ENCODE measurements at regions not wholly inside any gene's neighbourhood (a gene's known extent, or its start where the extent isn't known, plus 50 kb on each side); places are given as distances from the start of the nearest gene placed in this dataset.

DNA sequence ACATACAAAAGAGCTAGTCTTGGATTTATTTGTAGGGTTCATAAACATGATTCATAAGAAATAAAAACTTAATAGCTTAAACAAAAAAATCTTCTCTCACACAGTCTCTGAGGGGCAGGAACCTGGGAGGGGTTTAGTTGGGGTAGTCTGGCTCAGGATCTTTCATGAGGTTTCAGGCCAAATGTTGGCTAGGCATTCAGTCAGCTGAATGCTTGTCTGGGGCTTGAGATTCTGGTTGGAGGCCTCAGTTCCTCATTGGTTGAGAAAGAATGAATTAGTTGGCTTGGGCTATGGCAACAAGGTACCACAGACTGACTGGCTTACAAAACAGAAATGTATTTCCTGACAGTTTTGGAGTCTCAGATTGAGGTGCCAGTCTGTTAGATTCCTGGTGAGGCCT lies 74.3 kb downstream of the ANKRD7 start:
- FAIRE-seq, result no peak
- no peak for DNase-seq (ENCODE audit: low spot score)

- no peak for FAIRE-seq
- DNase-seq (ENCODE audit: low spot score), result no peak
These were observed 75.7 kb downstream of the ANKRD7 start for GRCh38 chr7:118300177-118300576.

- FAIRE-seq, result no peak
These were observed 79.6 kb downstream of the ANKRD7 start for GRCh38 chr7:118304100-118304499.

DNA sequence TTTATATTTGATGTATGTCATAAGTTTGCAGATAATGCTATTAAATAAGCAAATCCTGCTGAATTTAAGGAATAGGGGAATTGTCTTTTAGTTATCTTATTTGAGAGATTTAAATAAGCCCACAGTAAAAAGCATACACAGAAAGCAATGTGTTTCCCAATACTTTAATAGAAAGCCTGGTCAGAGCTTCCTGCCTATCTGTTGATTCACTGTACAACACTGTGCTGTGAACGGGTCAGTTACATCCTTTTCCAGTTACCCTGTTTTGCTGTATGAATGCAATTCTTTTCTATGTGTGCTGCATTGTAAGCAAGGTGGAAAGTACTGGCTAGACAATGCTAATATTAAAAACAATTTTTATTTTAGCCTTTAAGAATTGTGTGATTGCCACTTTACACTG lies 81.2 kb downstream of the ANKRD7 start:
- no peak for FAIRE-seq

More at GRCh38 chr7:118304100-118304499, 79.6 kb downstream of the ANKRD7 start:
- no peak for DNase-seq (ENCODE audit: low spot score)

GRCh38 chr7:118306771-118307170 lies 82.3 kb downstream of the ANKRD7 start:
- DNase-seq (ENCODE audit: low spot score) (no peak), FAIRE-seq (no peak)

More for the DNA sequence above, 81.2 kb downstream of the ANKRD7 start:
- DNase-seq (ENCODE audit: low spot score), result no peak

GRCh38 chr7:118311121-118311836 lies 86.8 kb downstream of the ANKRD7 start:
- no peak for DNase-seq (ENCODE audit: low spot score)

GRCh38 chr7:118312051-118312450 lies 87.5 kb downstream of the ANKRD7 start:
- FAIRE-seq (no peak), DNase-seq (ENCODE audit: low spot score) (no peak)

More at GRCh38 chr7:118311121-118311836, 86.8 kb downstream of the ANKRD7 start:
- FAIRE-seq, result no peak

DNA sequence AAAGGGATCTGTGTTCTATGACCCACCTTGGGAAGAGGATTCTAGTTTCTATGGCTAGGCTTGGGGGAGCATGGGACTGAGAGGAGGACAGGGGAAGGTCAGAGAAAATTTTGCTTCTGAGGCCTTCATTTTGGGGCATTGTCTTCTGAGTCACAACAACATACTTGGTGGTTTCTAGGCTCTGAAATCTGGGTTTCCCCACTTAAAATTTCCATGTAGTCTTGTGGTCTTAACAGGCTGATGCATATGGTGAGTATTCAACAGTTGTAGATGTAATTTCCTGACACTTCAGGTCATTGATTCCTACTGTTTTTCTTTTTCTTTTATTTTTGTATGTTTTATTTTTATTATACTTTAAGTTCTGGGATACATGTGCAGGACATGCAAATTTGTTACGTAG lies 88.5 kb downstream of the ANKRD7 start:
- FAIRE-seq (no peak), DNase-seq (ENCODE audit: low spot score) (no peak)

DNA sequence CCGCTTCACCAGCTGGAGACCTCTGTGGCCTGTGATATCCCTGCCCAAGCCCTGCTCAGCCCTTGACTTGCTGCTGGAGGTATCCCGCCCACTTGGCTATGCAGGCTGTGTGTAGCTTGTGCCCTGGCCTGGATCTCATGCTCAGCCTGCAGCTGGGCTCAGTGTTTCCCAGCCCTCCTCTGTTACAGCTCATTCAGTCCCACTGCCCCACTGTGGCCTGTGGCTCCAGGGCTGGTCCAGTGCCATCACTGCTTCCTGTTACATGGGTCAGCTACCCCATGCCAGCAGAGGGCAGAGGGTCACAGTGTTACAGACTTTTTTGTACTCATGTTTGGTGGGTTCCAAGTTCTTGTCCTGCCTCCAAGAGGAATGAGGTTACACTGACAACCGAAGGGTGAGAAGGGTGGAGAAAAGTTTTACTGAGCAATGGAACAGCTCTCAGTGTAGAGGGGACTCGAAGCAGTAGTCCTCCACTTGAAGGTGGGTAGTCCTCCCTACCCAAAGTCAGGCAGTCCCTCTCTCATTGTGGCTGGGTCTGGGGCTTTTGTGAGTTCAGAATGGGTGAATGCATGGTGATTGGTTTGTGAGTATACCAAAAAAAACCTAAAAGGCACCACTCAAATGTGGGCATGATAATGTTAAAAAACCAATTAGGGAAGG lies 100.4 kb downstream of the ANKRD7 start:
- DNase-seq (ENCODE audit: low spot score) (no peak), FAIRE-seq (no peak)

- no peak for DNase-seq (ENCODE audit: low spot score)
- FAIRE-seq, result no peak
These were observed 100.9 kb downstream of the ANKRD7 start for GRCh38 chr7:118325450-118325808.

GRCh38 chr7:118327174-118327573 lies 102.7 kb downstream of the ANKRD7 start:
- no peak for FAIRE-seq
- DNase-seq (ENCODE audit: low spot score), result no peak

GRCh38 chr7:118328505-118329211 lies 104.2 kb downstream of the ANKRD7 start:
- FAIRE-seq (no peak), DNase-seq (ENCODE audit: low spot score) (no peak)

GRCh38 chr7:118330388-118330787 lies 105.9 kb downstream of the ANKRD7 start:
- DNase-seq (ENCODE audit: low spot score) (no peak), FAIRE-seq (no peak)

DNA sequence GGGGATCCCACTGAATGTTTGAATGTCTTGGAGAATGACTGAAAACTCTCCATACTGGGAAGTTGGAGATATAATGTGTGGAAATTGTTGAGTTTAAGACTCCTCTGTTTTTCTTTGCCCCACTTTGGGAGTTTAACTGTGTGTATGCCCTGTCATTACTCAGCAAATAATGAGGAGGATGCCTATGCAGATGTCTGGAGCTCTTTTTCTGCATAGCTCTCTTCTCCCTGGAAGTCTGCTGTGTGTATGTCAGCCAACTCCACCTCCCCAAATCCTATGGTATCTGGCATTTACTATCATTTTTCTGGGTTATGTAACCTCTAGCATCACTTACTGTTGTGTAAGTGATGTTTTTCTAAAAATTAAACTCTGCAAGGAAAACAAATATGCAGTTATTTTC lies 122.2 kb downstream of the ANKRD7 start:
- FAIRE-seq (no peak), DNase-seq (ENCODE audit: low spot score) (no peak)

- DNase-seq (ENCODE audit: low spot score), result no peak
- no peak for FAIRE-seq
These were observed 125.1 kb downstream of the ANKRD7 start for GRCh38 chr7:118349604-118350003.

DNA sequence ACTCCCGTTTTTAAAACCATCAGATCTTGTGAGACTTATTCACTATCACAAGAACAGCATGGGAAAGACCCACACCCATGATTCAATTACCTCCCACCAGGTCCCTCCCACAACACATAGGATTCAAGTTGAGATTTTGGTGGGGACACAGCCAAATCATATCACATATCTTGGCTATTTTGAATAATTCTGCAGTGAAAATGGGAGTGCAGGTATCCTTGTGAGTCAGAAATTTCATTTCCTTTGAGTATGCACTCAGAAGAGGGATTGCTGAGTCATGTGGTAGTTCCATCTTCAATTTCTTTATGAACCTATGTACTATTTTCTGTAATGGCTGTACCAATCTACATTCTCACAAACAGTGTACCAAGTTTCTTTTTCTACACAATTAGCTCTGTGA lies 125.8 kb downstream of the ANKRD7 start:
- no peak for DNase-seq (ENCODE audit: low spot score)

GRCh38 chr7:118352867-118353453 lies 128.5 kb downstream of the ANKRD7 start:
- FAIRE-seq, result no peak
- no peak for DNase-seq (ENCODE audit: low spot score)

More for the DNA sequence above, 125.8 kb downstream of the ANKRD7 start:
- FAIRE-seq, result no peak

DNA sequence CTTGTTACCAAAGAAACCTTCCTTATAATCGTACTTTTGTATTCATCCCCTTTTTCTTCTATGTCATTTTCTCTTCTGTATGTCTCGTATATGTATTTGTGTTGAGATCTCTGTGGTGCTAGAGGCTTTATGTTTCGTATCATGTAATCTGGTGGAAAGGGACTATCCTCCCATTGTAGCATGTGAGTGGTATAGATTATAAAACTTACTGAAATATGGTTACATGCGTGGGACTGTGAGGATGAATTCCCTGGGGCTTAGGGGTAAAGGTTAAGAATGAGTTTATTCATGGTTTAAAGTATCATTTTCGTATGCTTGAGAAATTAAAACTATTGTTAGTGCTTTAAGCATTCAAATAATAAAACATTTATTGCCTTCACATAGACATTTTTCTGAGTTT lies 141.9 kb downstream of the ANKRD7 start:
- DNase-seq (ENCODE audit: low spot score), result no peak
- no peak for FAIRE-seq

- no peak for FAIRE-seq
- no peak for DNase-seq (ENCODE audit: low spot score)
These were observed 144.5 kb downstream of the ANKRD7 start for GRCh38 chr7:118368958-118369357.

DNA sequence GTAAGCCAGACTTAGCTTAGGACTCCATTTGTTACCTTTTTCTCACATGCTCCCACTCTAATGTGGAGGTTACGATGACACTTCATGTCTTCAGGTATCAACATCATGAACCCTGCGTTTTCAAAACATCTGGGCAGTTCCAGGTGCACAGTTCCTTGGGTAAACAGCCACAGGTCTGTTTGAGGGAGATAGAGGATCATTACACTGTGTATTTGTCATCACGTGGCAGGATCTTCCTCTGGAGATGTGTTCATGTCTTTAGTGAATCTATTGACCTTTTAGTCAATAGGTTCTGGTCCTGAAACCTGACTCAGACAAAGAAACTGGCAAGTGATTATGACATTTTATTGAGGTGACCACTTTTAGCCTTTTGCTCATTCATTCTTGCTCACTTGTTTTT lies 145.5 kb downstream of the ANKRD7 start:
- no peak for FAIRE-seq
- no peak for DNase-seq (ENCODE audit: low spot score)

DNA sequence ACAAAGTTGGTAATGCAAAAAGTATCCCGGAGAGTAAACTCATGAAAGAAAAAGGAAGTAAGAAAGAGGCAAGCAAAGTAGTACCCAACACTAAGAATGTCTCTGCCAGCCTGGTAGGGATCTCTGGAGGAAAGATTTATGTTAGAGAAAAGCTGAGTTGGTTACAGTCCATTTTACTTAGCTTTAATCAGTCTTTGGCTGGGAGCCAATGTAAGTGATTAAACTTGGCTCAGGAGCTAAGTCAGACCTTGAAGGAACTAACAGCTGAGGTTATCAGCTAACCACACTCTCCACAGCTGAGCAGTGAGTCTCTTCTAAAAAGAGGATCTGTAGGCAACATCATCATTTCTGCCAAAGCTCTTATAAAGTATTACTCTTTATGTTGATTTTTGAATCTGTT lies 148.0 kb downstream of the ANKRD7 start:
- FAIRE-seq (no peak), DNase-seq (ENCODE audit: low spot score) (peak; percentile 2)

DNA sequence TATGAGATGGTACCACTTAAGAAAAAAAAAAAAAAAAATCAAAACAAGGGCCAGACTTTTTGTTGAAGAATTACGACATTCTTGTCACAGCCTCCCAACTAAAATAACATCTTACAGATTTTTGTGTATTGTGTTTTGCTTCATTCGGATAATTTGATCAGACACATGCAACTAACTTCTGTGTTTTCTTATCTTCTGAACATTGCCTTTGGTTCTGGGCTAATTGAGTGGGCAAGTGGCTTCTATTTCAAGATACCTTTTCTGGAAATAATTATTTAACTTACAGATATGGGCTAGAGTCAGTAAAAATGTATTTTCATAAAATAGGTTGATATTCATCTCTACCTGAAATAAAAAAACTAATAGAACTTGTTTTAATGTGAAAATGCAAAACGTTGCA lies 165.1 kb downstream of the ANKRD7 start:
- no peak for FAIRE-seq
- DNase-seq (ENCODE audit: low spot score), result no peak
